ENCODE measurements at regions not wholly inside any gene's neighbourhood (a gene's known extent, or its start where the extent isn't known, plus 50 kb on each side); places are given as distances from the start of the nearest gene placed in this dataset.

GRCh38 chr10:31709476-31709875, 219.2 kb downstream of the ARHGAP12 start:
- no peak for DNase-seq (ENCODE audit: low spot score)

- peak; percentile 12 for DNase-seq (ENCODE audit: low spot score)
Observed at GRCh38 chr10:31709028-31709427, 219.6 kb downstream of the ARHGAP12 start.

GRCh38 chr10:31708474-31708873, 220.2 kb downstream of the ARHGAP12 start:
- DNase-seq (ENCODE audit: low spot score) = no peak

- DNase-seq (ENCODE audit: low spot score) = peak; percentile 15
Observed at GRCh38 chr10:31708046-31708445, 220.6 kb downstream of the ARHGAP12 start.

GRCh38 chr10:31707093-31708039, 221.3 kb downstream of the ARHGAP12 start:
- peak; percentile 90 for DNase-seq (ENCODE audit: low spot score)

GRCh38 chr10:31706464-31707092, 222.1 kb downstream of the ARHGAP12 start:
- DNase-seq (ENCODE audit: low spot score) = no peak

- DNase-seq (ENCODE audit: low spot score) = no peak
Observed at GRCh38 chr10:31705136-31705535, 223.5 kb downstream of the ARHGAP12 start.

GRCh38 chr10:31704195-31704594, 224.4 kb downstream of the ARHGAP12 start:
- DNase-seq (ENCODE audit: low spot score) = no peak

- no peak for DNase-seq (ENCODE audit: low spot score)
Observed at GRCh38 chr10:31702954-31703353, 225.7 kb downstream of the ARHGAP12 start.

GRCh38 chr10:31702005-31702404, 226.6 kb downstream of the ARHGAP12 start:
- no peak for DNase-seq (ENCODE audit: low spot score)

GRCh38 chr10:31701546-31701945, 227.1 kb downstream of the ARHGAP12 start:
- DNase-seq (ENCODE audit: low spot score) = no peak

GRCh38 chr10:31700181-31700611, 228.4 kb downstream of the ARHGAP12 start:
- DNase-seq (ENCODE audit: low spot score) = no peak

GRCh38 chr10:31698181-31698830, 230.3 kb downstream of the ARHGAP12 start:
- no peak for DNase-seq (ENCODE audit: low spot score)

GRCh38 chr10:31697271-31698180, 231.1 kb downstream of the ARHGAP12 start:
- DNase-seq (ENCODE audit: low spot score) = no peak

GRCh38 chr10:31694929-31695837, 233.4 kb downstream of the ARHGAP12 start:
- no peak for DNase-seq (ENCODE audit: low spot score)

- DNase-seq (ENCODE audit: low spot score) = no peak
Observed at GRCh38 chr10:31694126-31694685, 234.4 kb downstream of the ARHGAP12 start.

GRCh38 chr10:31693491-31693890, 235.1 kb downstream of the ARHGAP12 start:
- DNase-seq (ENCODE audit: low spot score) = no peak

GRCh38 chr10:31689233-31689632, 239.4 kb downstream of the ARHGAP12 start:
- no peak for DNase-seq (ENCODE audit: low spot score)

GRCh38 chr10:31687663-31688482, 240.8 kb downstream of the ARHGAP12 start:
- no peak for DNase-seq (ENCODE audit: low spot score)

Measured in COLO829 (cell line).